ENCODE measurements at regions not wholly inside any gene's neighbourhood (a gene's known extent, or its start where the extent isn't known, plus 50 kb on each side); places are given as distances from the start of the nearest gene placed in this dataset.
"Not testable (repeated sequence)": the region's sequence is repeated elsewhere in the genome, so short reads cannot be mapped to it uniquely, and the experiment has no call there.

DNA sequence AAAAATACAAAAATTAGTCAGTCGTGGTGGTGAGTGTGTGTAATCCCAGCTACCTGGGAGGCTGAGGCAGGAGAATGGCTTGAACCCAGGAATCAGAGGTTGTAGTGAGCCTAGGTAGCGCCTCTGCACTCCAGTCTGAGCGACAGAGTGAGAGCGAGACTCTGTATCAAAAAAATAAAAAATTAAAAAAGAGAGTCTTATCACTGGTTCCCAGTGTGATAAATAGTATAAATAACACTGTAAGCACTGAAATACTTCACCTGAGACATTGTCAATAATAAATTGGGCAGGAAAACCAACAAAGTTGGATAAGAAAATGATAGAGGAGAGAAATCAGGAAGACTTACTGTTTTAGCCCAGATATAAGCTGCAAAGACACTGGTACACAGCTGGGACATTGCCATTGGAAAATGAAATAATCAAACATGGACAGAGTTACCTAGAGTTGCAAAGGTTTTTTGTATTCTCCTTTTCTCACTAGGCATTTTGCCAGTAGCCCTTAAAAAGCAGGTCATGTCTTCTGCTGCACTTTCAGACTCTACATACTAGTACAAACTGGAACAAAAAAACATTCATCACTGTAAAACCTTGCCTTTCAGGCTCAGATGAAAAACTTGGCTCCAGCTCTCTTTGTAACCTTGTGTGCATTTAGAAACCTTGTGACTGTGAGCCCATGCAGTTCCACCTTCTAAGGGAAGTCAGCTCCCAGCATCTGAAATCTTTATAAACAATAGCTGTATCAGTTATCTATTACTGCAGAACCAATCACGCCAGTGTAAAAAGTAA, 55.0 kb upstream of the PPP1R2C start:
- DNase-seq = no peak

DNA sequence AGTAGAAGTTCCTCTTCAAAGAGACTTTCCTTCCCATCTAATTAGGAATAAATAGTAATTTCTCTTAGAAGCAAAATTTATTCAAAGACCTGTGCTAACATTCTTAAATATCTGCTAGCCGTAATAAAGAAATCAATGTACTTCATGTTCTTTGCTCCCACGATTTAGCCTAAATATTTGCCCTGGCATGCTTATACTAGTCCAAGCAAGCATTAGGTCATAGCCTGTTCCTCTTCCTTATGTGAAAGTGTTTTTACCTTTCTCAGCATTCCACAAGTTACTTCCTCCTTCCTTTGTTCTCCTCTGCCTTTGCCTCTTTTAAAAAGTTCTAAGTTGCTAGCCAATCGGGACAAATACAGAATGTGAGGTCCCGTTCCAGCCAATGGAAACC, 55.6 kb upstream of the PPP1R2C start:
- not testable (repeated sequence) for DNase-seq

DNA sequence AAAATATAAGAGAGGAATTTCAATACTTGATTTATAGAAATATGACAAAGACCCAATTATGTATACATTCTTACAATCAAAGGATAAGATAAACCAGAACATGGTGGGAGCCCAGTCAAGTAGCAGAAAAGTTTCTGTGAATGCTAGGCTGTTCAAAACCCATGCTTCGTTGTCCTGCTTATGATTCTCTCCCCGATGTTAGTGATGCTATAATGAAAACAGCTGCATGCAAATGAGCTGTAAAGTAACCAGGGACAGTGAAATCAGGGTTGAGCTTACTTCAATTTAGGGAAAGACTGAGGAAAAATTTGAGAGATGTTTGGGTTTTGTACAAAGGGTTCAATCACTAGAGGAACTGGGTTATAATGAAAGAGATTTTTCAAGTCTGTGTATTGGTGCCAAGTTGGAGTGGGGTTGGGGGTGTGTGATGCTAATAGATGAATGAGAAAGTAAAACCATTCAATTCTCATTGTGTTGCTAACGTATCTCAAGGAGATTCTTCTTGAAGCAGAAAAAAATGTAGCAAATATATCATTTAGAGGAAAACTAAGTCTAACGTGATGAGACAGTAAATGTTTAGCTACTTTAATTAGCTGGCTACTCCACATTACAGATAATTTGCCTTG, 59.3 kb upstream of the PPP1R2C start:
- DNase-seq = no peak

DNA sequence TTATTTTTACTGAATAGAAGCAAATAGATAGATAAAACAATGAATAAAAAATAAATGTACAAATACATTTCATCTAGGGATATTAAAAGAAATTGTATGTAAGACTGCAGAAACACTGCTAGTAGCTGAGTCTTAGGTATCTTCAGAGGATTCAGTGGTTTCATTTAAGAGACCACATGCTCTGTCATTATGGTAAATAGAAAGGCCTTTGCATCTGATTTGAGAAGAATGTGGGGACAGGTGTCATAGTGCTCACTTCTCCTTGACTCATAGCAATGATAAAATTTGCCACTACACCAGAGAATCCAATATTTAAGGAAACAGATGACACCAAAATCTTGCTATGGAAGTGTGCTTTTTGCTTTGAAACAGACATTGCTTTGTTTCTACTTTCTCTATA, 59.8 kb upstream of the PPP1R2C start:
- DNase-seq = no peak

DNA sequence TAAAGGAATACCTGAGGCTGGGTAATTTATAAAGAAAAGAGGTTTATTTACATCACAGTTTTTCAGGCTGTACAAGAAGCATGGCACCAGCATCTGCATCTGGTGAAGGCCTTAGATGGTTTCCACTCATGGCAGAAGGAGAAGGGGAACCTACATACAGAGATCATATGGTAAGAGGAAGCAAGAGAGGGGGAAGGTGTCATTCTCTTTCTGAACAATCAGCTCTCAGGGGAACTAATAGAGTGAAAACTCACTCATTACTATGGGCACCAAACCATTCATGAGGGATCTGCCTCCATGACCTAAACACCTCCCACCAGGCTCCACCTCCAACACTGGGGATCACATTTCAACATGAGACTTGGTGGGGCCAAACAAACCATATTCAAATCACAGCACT, 61.7 kb upstream of the PPP1R2C start:
- DNase-seq = no peak

DNA sequence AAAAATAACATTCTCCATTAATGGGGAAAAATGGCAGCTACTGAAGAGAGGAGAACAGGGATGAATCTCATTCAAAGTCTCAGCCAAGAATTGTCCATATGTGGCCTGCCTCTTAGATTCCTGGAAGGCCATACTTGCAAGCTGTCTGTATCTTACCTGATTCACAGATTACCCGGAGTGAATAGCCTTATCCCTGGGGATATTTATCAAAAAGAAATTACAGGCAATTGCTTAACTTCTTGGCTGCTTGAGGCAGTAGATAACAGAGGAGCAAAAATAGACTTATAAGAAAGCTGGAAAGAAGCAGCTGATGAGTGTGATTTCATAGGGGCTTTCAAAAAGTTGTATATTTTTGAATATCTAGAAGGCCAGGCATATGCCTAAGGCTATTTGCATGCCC, 68.8 kb upstream of the PPP1R2C start:
- DNase-seq = no peak

DNA sequence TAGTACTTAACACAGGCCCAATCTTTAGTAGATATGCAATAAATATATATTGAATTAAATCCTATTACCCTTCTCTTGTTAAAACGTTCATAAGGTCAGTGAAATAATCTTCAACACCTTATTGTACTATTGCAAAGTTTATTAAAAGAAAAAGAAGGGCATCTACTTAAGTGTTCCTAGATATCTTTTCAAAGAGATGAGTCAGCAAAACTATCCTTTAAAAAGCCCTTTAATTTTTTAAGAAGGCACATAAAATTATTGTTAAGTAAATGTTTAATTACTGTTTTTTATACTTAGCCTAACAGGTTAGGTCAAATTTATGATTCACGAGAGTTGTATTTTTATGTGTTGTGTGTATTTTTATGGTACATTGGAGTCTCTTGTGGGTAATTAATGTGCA, 77.3 kb upstream of the PPP1R2C start:
- DNase-seq = no peak

DNA sequence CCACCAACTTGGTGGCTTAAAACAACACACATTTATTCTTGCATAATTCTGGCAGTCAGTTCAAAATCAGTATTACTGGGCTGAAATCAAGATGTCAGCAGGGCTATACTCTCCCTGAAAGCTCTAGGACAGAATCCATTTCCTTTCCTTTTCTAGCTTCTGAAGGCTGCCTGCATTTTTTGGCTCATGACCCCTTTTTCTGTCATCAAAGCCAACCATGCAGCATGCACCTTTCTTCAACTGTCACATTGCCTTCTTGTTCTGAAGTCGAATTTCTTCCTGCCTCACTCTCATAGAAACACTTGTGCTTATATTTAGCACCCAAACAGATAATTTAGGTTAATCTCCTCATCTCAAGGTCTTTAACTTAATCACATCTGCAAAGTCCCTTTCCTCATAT, 79.8 kb upstream of the PPP1R2C start:
- DNase-seq = no peak

DNA sequence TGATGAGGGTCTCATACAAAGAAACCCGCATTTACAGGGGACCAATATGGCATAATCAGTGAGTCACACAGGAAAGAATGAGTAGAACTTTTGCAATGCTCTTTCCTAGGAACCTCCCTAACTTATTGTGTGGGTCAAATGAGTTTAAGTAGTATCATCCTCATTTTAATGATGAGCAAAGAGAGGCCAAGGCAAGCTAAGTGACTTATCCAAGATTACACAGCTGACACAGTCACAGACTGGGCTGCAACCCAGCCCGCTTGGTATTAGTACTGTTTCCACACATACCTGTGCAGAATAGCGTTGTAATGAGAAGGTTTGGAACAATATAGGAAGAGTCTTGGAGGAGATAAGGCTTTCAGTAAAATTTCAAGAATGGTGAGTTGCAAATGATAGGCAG, 91.0 kb upstream of the PPP1R2C start:
- DNase-seq = no peak

DNA sequence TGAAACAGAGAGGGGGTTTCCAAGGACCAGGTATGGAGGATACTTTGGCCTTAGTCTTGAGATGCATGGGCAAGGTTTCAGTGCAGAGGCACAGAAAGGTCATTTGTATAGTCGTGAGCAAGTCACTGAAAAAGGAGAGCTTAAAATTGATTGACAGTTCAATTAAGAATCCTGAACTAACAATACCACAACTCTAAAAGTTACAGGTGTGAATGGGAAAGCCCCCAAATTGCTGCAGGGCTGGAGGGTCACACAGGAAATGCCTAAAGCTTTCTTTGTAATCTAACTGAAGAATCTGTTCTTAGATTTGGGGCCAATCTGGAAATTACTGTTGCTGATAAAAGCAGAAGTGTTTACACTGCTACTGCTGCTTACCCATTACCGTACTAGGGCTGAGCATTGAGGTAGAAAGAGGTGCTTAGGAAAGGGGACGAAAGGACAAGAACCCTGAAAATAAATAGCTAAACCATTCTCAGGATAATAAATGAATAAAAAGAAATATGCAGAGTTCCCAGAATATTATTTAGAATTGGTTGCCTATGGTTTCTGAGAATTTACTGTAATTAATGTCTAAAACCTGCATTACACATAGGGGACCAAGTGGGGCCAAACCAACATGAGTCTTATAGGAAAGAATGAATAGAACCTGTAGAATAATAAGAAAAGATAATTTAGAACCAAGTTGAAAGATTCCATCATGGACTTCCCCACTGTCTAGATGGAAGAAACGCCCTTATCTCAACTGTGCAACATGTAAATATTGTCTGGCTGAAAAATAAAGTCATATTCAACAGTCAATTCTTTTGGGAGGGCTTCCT, 91.9 kb upstream of the PPP1R2C start:
- no peak for DNase-seq

DNA sequence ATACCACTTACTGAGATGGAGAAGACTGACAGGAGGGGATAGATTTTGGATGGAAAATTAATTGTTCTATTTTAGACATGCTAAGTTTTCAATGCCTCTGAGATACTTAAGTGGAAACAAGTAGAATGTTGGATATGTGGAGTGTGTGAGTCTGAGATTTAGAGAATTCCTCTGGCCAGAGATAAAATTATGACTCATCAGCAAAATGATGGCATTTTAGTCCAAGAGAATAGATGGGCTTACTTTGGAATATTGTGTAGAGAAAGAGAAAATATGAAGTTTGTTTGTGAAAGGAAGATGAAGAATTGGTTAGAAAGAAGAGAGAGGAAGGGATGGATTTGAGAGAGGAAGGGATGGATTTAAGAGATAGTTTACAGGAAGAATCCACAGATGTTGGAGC, 108.6 kb upstream of the PPP1R2C start:
- no peak for DNase-seq

DNA sequence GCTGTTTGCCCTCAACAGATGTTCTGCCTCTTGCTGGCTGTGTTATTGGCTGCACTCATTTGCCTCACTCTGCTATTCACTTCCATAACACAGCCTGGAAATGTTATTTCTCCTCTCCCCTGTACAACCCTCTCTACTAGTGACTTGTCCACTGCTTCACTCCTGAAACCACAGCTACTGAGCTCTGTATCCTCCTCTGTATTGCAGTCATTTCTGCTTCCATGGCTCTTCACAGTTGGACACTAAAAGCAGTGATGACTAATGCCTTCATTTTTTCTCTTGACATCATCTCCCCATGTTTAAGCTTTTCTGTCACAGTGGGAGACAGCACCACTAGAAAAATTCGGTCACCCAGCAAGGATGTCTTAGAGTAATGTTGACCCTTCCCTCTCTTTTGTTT, 123.0 kb upstream of the PPP1R2C start:
- DNase-seq = no peak

DNA sequence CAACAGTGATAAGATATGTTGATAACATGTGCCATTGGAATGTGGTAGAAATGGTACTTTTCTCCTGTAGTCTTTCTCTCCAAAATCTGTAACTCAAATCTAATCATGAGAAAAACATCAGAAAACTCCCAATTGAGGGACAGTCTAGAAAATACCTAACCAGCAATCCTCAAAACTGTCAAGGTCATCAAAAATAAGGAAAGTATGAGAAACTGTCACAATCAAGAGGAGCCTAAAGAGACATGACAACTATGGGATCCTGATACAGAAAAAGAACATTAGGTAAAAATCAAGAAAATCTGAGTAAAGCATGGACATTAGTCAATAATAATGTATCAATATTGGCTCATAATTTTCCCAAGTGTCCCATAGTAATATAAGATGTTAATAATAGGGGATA, 124.5 kb upstream of the PPP1R2C start:
- no peak for DNase-seq

DNA sequence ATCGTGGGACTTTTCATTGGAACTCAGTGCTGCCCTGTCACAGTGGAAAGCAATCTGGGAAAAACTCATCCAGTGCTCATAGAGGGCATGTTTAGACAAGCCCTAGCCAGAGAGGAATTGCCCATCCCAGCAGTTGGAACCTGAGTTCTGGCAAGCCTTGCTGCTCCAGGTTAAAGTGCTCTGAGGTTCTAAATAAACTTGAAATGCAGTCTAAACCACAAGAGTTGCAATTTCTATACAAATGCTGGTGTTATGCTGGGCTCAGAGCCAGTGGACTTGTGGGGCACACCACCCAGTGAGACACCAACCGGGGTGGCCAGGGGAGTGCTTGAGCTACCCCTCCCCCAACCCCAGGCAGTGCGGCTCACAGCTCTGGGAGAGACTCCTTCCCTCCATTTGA, 142.8 kb upstream of the PPP1R2C start:
- DNase-seq = no peak

DNA sequence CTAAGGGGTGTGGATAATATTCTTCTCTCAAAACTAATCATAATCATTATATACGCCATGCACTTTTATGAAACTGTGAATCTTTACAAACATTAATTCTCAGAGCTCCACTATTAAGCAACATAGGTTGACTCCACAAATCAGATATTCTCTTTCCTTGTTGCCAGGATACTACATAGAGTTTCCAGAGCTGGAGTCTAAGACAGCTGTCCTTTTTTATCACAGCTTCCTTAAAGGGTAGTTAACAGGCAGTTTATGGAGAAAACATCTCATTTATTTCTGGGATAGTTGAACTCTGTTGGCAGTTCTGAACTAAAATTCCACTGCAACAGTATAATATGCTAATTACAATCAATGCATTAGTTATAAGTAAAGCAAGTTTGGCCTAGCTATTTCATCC, 152.1 kb upstream of the PPP1R2C start:
- no peak for DNase-seq

DNA sequence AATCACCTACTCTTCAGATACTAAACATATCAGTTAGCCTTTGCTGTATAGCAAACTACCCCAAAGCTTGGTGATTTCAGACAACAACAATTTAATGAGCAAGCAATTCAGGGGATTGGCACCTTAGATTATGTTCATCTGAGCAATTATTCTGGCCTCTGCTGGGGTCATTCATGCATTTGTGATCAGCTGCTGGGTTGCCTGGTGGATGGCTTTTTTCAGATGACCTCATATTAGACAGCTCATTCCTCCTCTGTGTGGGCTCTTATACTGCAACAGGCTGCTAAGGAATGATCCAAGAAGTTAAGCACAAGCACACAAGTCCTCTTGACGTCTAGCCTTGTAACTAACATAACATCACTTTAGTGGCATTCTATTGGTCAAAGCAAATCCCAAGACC, 153.0 kb upstream of the PPP1R2C start:
- DNase-seq = no peak

DNA sequence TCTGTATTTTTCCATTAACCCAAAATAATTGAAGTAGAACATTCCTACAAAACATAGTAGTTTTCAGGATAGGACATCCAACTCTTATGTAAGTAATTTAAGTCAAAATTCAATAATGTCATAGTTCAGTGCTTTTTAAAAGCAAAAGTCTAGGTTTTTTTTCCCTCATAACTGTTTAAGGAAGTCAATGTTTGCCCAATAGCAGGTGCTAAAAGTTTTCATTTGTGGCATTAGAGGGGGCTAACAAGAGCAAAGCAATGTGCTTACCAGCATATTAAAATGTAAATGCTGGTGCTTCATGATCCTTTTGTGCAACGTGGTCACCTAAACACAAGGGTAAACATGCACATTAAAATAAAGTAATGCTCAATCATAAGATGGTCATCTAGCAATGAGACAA, 155.2 kb upstream of the PPP1R2C start:
- no peak for DNase-seq

DNA sequence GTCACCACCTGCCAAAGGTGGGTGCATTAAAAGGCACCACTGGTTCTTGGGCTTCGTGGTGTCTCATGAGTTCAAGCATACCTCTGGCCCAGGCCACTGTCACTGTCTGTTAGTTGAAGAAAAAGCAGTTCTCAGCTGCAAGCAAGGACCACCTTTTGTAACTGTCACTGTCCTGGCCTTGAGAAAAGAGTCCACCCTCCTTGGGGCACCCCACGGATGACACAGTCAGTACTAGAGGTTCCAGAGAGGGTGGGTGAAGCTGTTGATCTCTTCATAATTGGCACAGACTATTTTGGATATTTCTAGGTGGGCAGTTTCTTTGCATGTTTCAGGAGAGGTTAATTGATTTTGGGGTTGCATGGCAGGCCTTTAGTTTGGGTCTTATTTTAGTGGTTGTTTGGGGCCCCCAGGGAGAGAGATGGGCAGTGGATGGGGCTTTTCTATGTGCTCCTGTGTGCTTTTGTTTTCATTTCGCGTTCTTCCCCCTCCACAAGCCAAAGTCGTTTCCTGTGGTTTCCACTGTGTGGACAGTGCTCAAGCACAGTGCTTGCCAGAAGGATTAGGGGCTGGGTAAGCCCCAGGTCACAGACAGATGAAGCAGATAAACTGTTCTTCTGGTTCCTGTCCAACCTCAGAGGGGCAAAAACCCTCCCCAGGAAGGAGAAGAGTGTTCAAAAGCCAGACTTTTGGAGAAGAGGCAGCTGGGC, 156.2 kb upstream of the PPP1R2C start:
- no peak for DNase-seq

DNA sequence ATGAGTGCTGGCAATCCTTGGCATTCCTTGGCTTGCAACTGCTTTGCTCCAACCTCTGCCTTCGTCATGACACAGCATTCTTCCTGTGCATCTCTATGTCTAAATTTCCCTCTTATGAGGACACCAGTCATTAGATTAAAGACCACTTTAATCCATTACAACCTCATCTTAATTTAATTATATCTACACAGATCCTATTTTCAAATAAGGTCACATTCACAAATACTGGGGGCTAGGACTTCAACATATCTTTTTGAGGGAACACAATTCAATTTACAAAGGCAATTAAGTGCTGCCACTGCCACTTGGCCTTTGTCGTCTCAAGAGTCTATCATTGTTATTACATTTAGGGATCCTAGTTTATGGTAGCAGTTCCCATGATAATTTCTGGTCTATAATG, 163.7 kb upstream of the PPP1R2C start:
- no peak for DNase-seq

DNA sequence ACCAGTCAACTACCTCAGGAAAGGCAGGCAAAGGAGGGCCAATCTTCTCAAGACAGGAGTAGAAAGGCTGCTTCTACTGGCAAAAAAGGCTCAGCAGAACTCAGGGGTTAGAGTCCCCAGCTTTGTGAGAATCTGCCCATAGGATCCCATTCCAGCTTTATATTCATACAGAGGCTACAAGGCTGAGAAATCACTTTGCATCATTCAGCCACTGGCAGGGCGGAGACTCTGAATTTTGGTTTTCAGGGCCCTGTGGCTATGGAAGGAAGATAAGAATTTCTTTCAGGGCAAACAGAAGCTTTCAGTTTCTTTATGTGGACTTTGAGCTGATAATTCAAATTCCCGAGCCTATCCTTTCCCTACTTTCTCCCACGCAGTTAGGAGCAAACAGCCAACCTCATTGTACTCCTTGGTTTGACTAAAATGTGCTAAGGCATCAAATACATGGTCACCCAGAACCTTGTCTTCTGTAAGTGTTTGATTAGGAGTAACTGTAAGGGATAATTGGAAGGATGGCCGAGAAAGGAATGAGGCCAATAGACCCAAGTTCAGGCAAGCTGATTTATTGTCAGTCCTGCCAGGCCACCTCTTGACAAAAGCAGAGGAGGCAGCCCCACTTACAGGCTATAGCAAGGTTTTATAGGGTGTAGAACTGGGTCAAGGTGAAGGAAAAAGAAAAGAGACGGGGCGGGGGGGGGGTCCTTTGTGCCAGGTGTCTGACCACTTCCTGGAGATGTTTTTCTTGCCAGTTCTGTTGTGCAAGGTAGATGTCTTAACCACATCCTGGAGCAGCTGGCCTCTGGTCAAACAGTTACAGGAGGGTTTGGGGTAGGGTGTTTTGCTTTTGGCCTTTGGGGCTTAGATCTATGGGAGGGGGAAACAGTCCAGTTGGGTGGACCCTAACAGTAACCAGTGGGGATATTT, 165.3 kb upstream of the PPP1R2C start:
- no peak for DNase-seq

DNA sequence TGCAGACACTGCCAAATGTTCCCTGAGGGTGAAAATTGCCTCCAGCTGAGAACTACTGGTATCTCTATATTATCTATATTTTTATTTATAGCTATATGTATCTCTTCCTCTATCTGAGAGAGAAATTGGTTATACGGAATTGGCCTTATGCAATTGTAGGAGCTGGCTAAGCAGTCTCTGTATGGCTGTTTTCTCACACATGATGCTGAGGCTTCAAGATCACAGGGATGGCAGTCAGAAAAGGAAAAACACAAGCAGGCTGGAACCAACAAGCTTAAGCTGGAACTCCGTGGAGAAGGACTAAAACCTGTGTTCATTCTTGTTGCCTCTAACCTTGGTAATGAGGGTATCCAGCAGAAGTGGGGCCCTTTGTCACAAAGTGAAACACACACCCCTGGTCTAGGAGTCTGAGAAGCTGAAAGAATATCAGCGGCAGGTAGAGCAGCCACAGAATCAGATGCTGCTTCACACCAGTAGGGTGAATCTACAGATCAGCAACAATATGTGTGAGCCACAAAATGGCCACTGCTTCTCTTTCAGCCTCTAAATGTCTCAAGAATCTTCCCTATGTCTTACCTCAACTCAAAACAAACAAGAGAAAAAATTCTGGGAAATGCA, 166.5 kb upstream of the PPP1R2C start:
- DNase-seq = no peak

Measured in left kidney (tissue), 1 donor.